Panc1 (cell line): ENCODE measurements at regions not wholly inside any gene's neighbourhood (a gene's known extent, or its start where the extent isn't known, plus 50 kb on each side); places are given as distances from the start of the nearest gene placed in this dataset.

Experiments
- POLR2AphosphoS5 ChIP-seq: IDR thresholded peaks from 2 replicates; pipeline ENCODE4 v1.6.1; 2012; ENCODE audit warnings: mild to moderate bottlenecking, low read depth, low read length, moderate library complexity
- REST ChIP-seq, 2 experiments: IDR thresholded peaks; 2 replicates each; pipeline ENCODE4 v1.6.1; 2011 to 2012; ENCODE audit warnings: low read depth in 2 of 2, control low read depth in 1 of 2, low read length in 1 of 2, mild to moderate bottlenecking in 1 of 2, moderate library complexity in 1 of 2; ENCODE audit not compliant: insufficient read depth in 1 of 2
- SIN3A ChIP-seq: IDR thresholded peaks from 2 replicates; pipeline ENCODE4 v1.6.1; 2012; ENCODE audit warnings: low read depth, mild to moderate bottlenecking, low read length, moderate library complexity, borderline replicate concordance; ENCODE audit not compliant: insufficient read depth
- TCF7L2 ChIP-seq: IDR thresholded peaks from 2 replicates; pipeline ENCODE4 v1.6.1; 2011; ENCODE audit warnings: mild to moderate bottlenecking, low read depth, low read length, inconsistent platforms
- TF ChIP-seq, protein P1 (sequence below): fragments of 450-650 bp; IDR thresholded peaks from 2 replicates; pipeline ENCODE4 v1.5.1; 2017; ENCODE audit warnings: mild to moderate bottlenecking

DNA sequence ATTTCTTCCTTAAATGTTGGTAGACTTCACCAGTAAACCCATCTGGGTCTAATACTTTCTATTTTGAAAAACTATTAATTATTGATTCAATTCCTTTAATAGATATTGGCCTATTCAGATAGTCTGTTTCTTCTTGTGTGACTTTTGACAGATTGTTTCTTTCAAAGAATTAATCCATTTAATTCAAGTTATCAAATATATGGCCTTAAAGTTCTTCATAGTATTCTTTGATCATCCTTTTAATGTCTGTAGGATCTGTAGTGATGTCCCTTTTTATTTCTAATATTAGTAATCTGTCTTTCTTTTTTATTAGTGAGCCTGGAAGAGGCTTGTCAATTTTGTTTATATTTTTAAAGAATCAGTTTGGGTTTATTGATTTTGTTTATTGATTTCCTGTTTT lies 190.0 kb downstream of the SLC38A4 start:
- TF ChIP-seq, protein P1, sequence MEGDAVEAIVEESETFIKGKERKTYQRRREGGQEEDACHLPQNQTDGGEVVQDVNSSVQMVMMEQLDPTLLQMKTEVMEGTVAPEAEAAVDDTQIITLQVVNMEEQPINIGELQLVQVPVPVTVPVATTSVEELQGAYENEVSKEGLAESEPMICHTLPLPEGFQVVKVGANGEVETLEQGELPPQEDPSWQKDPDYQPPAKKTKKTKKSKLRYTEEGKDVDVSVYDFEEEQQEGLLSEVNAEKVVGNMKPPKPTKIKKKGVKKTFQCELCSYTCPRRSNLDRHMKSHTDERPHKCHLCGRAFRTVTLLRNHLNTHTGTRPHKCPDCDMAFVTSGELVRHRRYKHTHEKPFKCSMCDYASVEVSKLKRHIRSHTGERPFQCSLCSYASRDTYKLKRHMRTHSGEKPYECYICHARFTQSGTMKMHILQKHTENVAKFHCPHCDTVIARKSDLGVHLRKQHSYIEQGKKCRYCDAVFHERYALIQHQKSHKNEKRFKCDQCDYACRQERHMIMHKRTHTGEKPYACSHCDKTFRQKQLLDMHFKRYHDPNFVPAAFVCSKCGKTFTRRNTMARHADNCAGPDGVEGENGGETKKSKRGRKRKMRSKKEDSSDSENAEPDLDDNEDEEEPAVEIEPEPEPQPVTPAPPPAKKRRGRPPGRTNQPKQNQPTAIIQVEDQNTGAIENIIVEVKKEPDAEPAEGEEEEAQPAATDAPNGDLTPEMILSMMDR = no peak
- TF ChIP-seq TCF7L2 (no peak), POLR2AphosphoS5 (no peak), REST (IDR thresholded peaks at IDR 0.05; ENCODE audit: insufficient read depth in 1 of 2, low read depth in 2 of 2, low read length in 1 of 2) (no peak), SIN3A (no peak)
